Mucosa of gallbladder (tissue), 1 donor: ENCODE measurements at regions not wholly inside any gene's neighbourhood (a gene's known extent, or its start where the extent isn't known, plus 50 kb on each side); places are given as distances from the start of the nearest gene placed in this dataset.

Experiments used
- DNase-seq: peaks from one replicate; pipeline ENCODE4 v3.0.0-alpha.2; 2020; ENCODE audit warnings: low spot score
- donor health status: DM: no; HTN: no; CAD: no.

GRCh38 chr11:133720951-133721350 lies 124.4 kb downstream of the SPATA19 start:
- DNase-seq, result no peak

DNA sequence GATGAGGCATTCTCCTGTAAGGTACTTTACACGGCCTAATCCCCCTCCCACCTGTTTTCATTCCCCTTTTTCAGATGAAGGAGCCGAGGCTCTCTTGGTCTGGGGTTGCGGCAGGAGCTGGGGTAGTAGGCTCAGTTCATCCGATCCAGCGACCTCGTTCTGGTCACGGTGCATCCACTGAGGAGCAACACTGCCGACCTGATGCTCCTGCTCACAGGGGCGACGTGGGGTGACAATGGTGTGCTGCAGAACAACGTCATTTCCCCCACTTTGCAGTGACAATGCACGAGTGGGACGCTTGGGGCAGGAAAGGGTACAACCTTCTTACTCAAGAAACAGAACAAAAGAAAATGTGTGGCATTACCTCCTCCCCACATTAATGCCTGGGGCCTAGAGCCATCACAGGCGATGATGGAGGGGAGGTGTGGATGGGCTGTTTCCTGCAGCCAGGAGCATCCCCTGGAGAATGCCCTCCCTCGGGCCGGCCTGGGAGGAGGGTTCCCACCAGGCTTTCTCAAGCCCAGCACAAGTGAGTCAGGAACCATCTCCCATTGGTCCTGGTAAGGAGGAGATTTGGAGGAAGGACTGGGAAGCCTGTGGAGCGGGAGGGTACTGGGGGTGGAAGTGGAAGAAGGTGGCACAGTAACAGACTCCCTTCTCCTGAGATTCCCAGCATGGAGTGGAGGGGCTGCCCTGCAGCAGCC lies 125.6 kb downstream of the SPATA19 start:
- no peak for DNase-seq

- no peak for DNase-seq
These were observed 126.5 kb downstream of the SPATA19 start for GRCh38 chr11:133718831-133719230.

DNA sequence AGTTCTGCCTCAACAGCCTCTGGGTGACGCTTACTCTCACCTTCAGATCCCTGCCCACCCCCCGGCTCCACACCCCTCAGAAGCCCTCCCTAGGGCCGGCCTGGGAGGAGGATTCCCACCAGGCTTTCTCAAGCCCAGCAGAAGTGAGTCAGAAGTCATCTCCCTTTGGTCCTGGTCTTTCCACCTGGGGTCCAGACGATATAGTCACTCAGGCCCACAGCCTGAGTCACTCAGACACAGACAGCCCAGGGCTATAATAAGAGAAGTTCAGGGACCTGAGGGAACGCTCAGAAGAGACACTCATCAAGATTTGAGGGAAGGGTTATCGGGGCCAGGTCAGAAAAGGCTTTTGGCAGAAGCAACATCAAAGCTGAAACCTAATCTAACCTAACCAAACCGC lies 127.1 kb downstream of the SPATA19 start:
- DNase-seq, result no peak

GRCh38 chr11:133716602-133717001 lies 128.7 kb downstream of the SPATA19 start:
- DNase-seq, result no peak

DNA sequence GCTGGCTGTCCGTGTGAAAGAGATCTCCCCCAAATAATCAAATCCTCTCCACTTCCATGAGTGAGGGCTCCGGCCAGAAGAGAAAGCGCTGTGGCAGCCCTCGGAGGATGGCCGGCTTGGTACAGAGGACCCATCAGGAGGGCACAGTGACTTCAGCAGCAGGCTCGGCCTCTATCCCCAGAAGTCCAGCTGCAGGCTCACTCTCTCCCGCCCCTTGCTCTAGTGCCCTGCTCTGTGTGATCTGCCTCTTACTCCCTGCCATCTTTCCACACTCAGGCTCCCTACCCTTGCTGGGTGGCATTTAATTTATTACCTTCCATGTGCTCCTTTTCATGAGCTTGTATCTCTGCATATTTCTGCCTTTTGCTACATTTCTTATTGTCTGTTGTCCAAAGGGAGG lies 129.7 kb downstream of the SPATA19 start:
- DNase-seq, result no peak

DNA sequence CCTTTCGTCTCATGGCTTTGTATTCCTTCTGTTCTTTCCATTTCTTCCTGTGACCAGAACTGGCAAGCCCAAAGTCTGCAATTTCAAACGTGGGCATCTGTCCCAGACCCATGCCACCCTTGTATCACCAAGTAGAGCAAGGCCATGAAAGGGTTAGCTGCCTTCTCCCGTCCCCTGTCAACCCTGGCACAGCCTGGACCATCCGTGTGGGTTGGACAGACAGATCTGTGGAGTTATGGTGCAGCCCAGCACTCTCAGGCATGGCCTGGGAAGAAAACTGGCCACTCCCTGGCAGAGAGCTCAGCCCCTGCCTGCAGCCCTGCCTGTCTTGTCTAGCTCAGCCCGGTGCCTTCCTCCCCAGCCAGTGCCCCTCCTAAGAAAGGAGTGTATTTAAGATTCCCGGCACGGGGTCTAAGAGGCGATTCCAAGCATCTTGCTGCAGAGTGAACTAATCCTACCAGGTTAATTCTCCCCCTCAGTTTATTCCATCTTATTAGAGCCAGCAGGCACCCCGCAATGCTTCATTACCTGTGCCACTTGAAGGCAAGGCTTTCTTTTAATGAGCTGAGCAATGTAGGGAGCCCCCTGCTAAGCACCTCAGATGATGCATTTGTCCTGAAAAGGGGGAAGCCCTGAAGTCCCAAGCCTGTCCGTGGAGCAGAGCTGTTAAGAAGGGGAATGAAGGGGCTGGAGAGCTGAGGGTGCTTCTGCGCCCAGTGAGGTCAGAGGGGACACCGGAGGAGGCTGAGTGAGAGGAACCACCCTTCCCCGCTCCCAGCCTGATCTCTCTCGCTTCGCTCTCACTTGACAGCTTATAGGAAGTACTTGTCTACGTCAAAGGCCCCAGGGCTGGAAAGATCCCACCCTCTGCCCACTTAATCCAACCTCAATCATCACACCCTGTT lies 130.6 kb downstream of the SPATA19 start:
- DNase-seq, result no peak

DNA sequence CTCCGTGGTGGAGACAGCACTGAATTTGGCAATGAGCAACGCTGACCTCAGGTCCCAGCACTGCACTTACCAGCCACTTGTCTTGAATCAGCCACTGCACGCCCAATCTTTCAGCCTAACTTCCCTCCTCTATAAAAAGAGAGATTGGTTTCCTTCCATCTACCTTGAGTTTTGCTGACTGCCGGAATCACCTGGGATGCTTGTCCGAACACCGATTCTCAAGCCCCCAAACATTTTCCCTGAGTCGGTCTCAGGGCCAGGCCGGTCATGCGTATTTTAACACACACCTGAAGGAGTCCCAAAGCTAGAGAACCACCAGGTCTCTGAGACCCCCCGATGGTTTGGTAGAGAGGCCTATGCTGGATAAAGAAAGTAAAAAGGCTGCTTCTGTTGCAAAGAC lies 131.5 kb downstream of the SPATA19 start:
- no peak for DNase-seq

- no peak for DNase-seq
These were observed 131.9 kb downstream of the SPATA19 start for GRCh38 chr11:133713406-133713805.

DNA sequence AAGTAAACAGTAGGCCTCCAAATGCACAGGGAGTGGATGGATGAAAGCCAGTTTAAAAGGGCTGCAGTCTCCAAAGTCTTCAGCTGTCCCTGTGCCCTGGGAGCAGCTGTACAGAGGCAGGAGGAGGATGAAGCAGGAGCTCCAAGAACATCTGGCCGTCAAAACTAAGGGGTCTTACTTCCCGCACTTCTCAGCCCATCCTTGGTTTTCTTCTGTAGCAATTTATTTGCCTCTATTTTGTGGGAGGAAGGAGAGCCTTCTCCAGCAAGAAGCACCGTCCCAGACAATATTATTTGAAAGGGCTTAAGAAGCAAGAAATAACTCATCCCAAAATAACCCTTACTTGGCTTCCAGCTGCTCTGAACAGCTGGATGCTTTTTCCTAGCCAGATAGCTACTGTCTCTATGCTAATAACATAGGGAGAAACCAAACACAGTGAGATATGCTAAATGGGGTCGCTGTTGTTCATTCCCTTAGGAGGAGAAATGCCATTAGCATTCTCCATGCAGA lies 133.2 kb downstream of the SPATA19 start:
- no peak for DNase-seq

DNA sequence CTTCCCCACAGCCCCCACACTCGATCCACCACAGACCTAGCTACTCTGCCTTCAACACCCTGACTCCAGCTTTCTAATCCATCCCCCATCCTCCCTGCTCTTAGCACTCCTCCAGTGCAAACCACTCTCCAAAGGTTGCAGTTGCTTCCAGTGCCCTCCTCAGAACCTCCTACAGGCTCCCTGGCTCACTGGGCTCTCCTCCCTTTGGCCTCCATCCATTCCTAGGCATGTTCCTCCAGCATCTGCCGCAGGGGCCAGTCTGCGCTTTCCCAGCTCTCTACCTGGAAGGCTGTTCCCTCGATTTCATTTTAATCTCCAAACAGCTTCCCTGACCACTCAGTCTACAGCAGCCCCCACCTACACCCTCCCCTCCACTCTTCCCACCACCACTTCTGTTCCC lies 133.8 kb downstream of the SPATA19 start:
- DNase-seq, result no peak

DNA sequence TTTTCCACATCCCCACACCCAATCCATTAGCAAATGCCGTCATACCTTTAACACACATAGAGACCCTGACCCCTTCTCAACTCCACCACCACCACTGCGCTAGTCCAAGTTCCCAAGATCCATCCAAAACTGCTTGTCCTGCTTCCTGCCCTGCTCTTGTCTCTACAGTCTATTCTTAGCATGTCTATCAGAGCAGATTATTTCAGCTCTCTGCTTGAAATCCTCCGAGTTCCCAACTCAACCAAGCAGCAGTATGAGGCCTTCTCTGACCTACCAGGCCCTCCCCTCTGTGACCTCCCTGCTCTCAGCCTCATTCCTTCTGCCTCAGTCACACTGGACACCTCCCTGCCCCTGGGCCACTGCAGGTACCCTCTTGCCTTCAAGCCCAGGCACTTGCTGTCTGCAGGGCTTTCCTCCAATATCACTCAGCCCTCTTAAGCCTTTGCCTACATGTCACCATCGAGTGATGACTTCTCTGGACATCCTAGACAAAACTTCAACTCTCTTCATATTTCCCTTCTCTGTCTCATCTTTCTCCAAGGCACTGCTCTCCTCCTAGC lies 134.6 kb downstream of the SPATA19 start:
- no peak for DNase-seq

- DNase-seq, result no peak
These were observed 135.1 kb downstream of the SPATA19 start for GRCh38 chr11:133710241-133710640.

GRCh38 chr11:133708547-133709051 lies 136.7 kb downstream of the SPATA19 start:
- DNase-seq, result no peak

- no peak for DNase-seq
These were observed 138.2 kb downstream of the SPATA19 start for GRCh38 chr11:133706925-133707794.

DNA sequence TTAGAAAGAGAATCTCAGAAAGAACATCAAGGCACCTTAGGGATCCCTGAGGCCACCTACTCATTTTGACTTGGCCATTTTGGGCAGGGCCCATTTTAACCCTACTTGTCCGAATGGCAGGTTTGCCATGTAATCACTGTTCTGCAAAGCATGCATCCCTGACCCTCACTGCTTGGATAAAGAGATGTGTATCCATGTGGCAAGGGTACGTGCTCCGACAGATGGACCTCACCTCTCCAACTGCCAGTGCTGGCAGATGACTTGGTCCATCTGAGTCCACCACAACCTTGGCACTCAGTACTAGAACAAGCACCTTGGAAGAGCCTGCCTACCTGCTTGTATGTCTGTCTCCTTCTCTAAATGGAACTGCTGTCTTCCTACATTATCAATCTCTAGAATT lies 139.4 kb downstream of the SPATA19 start:
- no peak for DNase-seq

DNA sequence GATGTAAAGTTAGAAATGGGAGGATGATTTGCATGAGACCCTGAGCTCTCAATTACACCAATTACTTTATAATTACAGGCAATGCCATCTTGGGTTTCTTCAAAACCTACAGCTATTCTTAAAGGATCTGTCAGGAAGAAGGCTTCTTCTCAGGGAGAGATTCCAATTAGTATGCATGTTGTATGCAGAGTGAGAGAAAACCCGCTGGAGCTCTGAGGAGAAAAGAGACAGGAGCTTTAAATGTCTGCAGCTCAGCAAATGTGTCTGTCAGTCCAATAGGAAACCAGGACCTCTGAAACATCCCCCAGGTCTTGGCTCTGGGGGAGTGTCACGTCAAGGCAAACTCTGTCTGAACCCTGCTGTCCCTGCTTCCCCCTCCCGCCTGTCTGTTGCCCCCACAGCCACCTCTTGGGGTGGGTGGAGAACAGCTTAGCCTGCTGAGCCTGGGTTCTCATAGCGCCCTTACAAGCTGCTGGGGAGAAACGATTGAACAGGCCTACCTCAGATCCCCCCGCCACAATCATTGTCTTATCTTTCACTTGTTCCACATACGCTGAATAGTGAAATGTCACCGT lies 140.2 kb downstream of the SPATA19 start:
- no peak for DNase-seq

DNA sequence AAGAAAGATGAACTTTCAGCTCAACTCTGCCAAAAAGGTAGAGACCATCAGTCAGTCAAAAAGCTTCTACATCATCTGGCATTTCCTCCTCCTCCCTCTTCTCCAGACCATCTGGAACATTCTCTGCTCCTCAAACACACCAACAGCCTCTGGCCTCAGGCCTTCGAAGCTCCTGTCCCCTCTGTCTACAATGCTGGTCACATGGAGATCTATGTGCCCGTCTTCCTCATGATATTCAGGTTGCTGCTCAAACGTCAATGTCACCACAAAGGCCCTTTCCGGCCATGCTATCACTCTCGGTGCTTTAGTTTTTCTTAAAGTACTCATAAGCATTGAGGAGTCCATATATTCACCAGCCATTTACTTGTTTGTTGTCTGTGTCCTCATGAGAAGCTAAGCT lies 146.2 kb downstream of the SPATA19 start:
- no peak for DNase-seq

DNA sequence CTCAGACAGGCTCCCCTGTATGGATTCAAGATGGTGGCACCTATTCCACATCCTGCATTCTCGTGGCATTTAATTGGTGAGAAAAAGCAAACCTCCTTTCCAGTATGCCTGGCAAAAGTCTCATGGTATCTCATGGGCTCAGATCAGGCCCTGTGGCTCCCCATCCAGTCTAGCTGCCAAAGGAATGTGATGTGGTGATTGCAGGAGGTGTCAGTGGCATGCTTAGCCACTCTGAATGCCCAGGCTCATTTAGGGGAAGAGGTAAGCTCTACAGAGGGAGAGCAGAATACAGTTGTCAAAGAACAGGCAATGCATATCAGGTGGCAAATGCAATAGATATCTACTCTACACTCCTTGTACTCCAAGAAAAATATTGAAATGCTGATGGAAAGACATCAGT lies 146.7 kb downstream of the SPATA19 start:
- DNase-seq, result no peak

GRCh38 chr11:133697603-133698180 lies 147.6 kb downstream of the SPATA19 start:
- no peak for DNase-seq

GRCh38 chr11:133697161-133697560 lies 148.2 kb downstream of the SPATA19 start:
- no peak for DNase-seq
